ENCODE measurements at regions not wholly inside any gene's neighbourhood (a gene's known extent, or its start where the extent isn't known, plus 50 kb on each side); places are given as distances from the start of the nearest gene placed in this dataset.

GRCh38 chr7:49125246-49125645, 200.9 kb downstream of the CDC14C start:
- DNase-seq: no peak
- H3K4me3 ChIP-seq: no peak overlapping the region
- no peaks in the 10 kb centered on the region for H3K4me1 ChIP-seq
- no peak overlapping the region for H3K27ac ChIP-seq
- H3K27me3 ChIP-seq (replicated peaks in 1 of 7): no peaks in the 10 kb centered on the region
- 65 to 81% (median 77%) methylated on average over 3 of the region's 3 CpGs for WGBS, 5 donors
- peaks cover 0 to 10% (median 0%) of the 10 kb centered on the region in 8 donors for H3K9me3 ChIP-seq
- no peaks in the 10 kb centered on the region for H3K36me3 ChIP-seq
- TF ChIP-seq POLR2A (IDR thresholded peaks at IDR 0.05) (no peak), POLR2AphosphoS5 (IDR thresholded peaks at IDR 0.05) (no peak), CTCF (IDR thresholded peaks at IDR 0.05 in 8 of 11, conservative IDR thresholded peaks at IDR 0.05 in 3 of 11) (no peak)
- intact Hi-C loops (cut with DNase I; ENCODE audit: low total_unique reads): no loop called here

- TF ChIP-seq CTCF (IDR thresholded peaks at IDR 0.05 in 8 of 11, conservative IDR thresholded peaks at IDR 0.05 in 3 of 11) (no peak), POLR2AphosphoS5 (IDR thresholded peaks at IDR 0.05) (no peak)
- DNase-seq: no peak
- 54 to 72% (median 65%) methylated on average over 5 of the region's 5 CpGs for WGBS, 5 donors
- H3K4me3 ChIP-seq: no peak overlapping the region
- H3K36me3 ChIP-seq: no peaks in the 10 kb centered on the region
- no peaks in the 10 kb centered on the region for H3K9me3 ChIP-seq
- H3K4me1 ChIP-seq: no peaks in the 10 kb centered on the region
- no peak overlapping the region for H3K27ac ChIP-seq
- intact Hi-C loops (cut with DNase I; ENCODE audit: low total_unique reads): no loop called here
- no peaks in the 10 kb centered on the region for H3K27me3 ChIP-seq (replicated peaks in 1 of 7)
Observed at GRCh38 chr7:49127359-49127913, 203.1 kb downstream of the CDC14C start.

GRCh38 chr7:49137978-49138377, 213.6 kb downstream of the CDC14C start:
- no peaks in the 10 kb centered on the region for H3K27me3 ChIP-seq (replicated peaks in 1 of 7)
- 76 to 86% (median 81%) methylated on average over 1 of the region's 1 CpG for WGBS, 5 donors
- no peak overlapping the region for H3K27ac ChIP-seq
- H3K36me3 ChIP-seq: no peaks in the 10 kb centered on the region
- intact Hi-C loops (cut with DNase I; ENCODE audit: low total_unique reads): no loop called here
- TF ChIP-seq POLR2A (IDR thresholded peaks at IDR 0.05): no peak
- no peak for TF ChIP-seq POLR2AphosphoS5 (IDR thresholded peaks at IDR 0.05)
- no peak for TF ChIP-seq CTCF (IDR thresholded peaks at IDR 0.05 in 8 of 11, conservative IDR thresholded peaks at IDR 0.05 in 3 of 11)
- no peak overlapping the region for H3K4me3 ChIP-seq
- no peak for DNase-seq
- no peaks in the 10 kb centered on the region for H3K4me1 ChIP-seq
- no peaks in the 10 kb centered on the region for H3K9me3 ChIP-seq

GRCh38 chr7:49150486-49150885, 226.1 kb downstream of the CDC14C start:
- Histone ChIP-seq H3K4me3 (no peak overlapping the region), H3K27ac (no peak overlapping the region), H3K27me3 (replicated peaks in 1 of 7) (no peaks in the 10 kb centered on the region), H3K4me1 (no peaks in the 10 kb centered on the region), H3K9me3 (peaks cover 0 to 7% (median 0%) of the 10 kb centered on the region in 8 donors), H3K36me3 (no peaks in the 10 kb centered on the region)
- 78 to 88% (median 86%) methylated on average over 3 of the region's 3 CpGs for WGBS, 5 donors
- intact Hi-C loops (cut with DNase I; ENCODE audit: low total_unique reads): no loop called here
- TF ChIP-seq POLR2AphosphoS5 (IDR thresholded peaks at IDR 0.05) (no peak), CTCF (IDR thresholded peaks at IDR 0.05 in 8 of 11, conservative IDR thresholded peaks at IDR 0.05 in 3 of 11) (no peak), POLR2A (IDR thresholded peaks at IDR 0.05) (no peak)
- DNase-seq: no peak

Data from spleen (tissue), 11 donors.